GM21360 (cell line): ENCODE measurements at regions not wholly inside any gene's neighbourhood (a gene's known extent, or its start where the extent isn't known, plus 50 kb on each side); places are given as distances from the start of the nearest gene placed in this dataset.
"Not testable (repeated sequence)": the region's sequence is repeated elsewhere in the genome, so short reads cannot be mapped to it uniquely, and the experiment has no call there.

Experiments
- ATAC-seq: cut with Tn5 transposase; IDR thresholded peaks from one replicate; pipeline ENCODE4 v1.9.1; 2021; ENCODE audit warnings: mild to moderate bottlenecking, moderate library complexity; ENCODE audit not compliant: unreplicated experiment

GRCh38 chr14:58751788-58752187 is 114.0 kb downstream of the DACT1 start:
- ATAC-seq = no peak

DNA sequence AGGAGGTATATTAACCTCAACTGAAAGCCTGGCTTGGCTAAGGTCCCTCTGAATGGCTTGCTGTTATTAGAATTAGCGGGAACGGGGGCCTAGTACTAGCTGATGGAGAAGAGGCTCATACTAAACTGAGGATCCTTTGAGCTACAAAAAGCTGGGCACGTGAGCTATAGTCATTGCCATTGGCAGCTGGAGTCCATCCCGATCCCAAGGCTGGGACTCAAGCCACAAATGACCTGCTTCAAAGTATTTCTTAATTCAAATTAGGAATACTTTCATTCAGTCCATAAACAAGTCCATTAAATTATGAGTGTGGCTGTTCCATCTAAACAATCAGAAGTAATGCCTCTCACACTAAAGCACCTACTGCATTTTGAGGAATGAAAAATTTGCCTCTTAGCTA is 114.5 kb downstream of the DACT1 start:
- ATAC-seq = no peak

DNA sequence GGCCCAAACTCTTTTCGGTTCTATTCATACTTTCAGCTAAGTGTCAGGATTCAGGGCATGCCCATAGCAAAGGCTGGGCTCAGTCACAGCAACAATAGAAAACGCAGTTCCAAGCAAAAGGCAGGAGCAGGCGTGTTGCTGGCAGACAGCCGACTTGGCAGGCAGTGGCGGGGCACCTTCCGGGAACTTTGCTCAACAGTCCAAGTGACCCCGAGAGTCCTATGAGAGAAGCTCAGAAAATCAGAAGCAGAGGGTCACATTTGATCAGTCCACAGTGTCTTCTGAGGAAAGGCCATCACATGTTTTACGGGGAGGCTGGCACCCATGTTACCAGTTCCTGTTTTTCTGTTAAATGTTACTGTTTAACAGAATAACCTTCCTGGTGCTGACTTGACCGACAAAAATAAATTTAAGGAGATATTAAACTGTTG is 115.0 kb downstream of the DACT1 start:
- no peak for ATAC-seq

GRCh38 chr14:58755031-58755925 is 117.5 kb downstream of the DACT1 start:
- no peak for ATAC-seq

- no peak for ATAC-seq
Measured at GRCh38 chr14:58760121-58760520, 122.4 kb downstream of the DACT1 start.

GRCh38 chr14:58762629-58763028 is 124.9 kb downstream of the DACT1 start:
- no peak for ATAC-seq

GRCh38 chr14:58763210-58763609 is 125.4 kb downstream of the DACT1 start:
- no peak for ATAC-seq

DNA sequence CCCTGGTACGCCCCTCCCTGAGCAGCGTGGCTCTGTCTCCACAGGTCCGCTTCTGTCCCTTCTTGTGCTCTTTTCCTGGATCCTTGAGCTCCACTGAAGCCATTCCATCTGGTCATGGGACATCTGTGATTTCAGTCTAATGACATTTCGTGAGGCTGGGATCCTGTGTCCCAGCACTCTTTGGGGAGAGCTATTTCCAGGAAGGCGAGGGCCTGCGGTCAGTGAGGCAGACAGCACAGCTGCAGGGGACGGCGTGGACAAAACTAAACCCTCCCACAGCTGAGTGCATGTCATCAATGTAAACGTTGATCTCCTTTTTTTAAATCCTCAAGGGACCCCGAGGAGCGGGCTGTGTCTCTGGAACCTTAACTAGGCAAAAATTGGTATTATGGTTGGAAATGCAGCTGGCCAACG is 127.7 kb downstream of the DACT1 start:
- ATAC-seq = no peak

- no peak for ATAC-seq
Measured at GRCh38 chr14:58765843-58766242, 128.1 kb downstream of the DACT1 start.

GRCh38 chr14:58769011-58769643 is 131.4 kb downstream of the DACT1 start:
- no peak for ATAC-seq

- no peak for ATAC-seq
Measured at GRCh38 chr14:58769771-58770170, 132.0 kb downstream of the DACT1 start.

DNA sequence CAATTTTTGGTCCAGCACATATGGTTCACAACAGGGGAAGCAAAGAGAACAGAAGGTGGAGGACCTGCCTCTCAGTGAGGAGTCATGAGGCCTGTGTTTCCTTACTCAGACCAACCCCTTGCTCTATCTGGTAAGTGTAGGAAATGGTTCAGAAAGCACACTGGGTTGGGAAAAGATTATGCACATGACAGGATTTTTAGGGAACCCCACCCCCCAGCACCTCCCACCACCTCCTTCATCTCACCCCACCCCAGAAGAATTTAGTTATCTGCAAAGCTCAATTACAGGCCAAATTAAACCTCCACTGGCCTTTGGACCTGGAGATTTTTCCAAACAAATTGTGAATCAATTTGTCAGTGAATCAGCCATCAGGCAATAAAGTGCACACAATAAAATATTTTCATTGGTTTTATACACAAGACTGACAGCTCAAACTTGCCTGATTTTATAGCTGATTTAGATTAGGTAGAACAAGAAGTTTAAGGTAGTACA is 132.8 kb downstream of the DACT1 start:
- no peak for ATAC-seq

GRCh38 chr14:58771016-58771415 is 133.3 kb downstream of the DACT1 start:
- no peak for ATAC-seq

GRCh38 chr14:58772116-58772515 is 134.4 kb downstream of the DACT1 start:
- no peak for ATAC-seq

DNA sequence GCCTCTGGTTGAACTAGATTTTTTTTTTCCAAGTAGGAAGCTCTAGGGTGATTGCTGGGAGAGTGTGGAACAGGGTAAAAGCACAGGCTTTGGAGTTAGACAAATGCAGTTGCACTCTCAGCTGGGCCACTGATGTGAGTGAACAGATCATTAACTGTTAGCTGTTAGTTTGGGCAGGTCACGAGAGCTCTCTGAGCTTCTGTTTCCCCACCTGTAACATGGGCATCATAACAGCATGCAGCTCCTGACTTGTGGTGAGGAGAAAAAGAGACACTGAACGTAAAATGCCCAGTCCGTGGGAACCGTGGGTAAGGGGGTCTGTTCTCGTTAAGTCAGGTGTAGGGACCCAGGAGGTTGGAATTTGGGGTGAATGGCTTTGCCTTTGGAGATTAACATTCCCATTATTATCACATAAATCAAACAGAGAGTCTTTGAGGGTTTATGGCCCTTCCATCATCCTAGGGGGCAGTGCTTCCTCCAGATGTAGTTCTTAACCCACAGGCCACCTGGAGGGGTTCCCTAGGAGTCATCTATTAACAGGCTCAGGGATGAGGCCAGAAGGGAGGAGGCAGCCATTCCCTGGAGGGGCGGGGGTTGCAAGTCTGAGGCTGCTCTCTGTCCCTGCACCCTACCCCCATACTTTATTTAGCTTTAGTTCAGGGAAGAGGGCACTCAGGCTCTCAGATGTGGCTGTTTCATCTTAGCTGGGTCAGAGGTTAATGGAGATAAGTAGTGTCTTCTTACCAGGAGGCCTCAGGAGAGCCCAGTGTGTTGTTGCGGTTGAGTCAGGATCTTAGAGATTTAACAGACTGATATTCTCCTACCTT is 135.2 kb downstream of the DACT1 start:
- no peak for ATAC-seq

DNA sequence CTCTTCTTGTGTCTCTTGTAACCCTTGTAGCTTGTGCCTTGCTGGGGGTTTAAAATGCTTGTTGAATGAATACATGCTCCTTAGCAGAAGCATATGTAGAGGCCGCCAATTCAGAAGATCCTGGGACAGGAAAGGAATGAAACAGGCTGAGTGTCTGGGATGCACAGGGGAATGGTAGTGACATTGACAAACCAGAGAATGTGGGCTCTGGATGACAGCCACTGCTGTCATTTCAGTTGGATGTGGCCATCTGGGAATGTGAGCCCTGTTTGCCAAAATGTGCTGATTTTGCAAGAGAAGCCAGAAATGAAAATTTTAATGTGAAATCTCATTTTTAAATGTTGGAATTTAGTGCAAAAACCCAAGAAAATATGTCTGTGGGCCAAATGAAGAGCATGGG is 136.8 kb downstream of the DACT1 start:
- ATAC-seq = no peak

- not testable (repeated sequence) for ATAC-seq
Measured at GRCh38 chr14:58775130-58775529, 137.4 kb downstream of the DACT1 start.

DNA sequence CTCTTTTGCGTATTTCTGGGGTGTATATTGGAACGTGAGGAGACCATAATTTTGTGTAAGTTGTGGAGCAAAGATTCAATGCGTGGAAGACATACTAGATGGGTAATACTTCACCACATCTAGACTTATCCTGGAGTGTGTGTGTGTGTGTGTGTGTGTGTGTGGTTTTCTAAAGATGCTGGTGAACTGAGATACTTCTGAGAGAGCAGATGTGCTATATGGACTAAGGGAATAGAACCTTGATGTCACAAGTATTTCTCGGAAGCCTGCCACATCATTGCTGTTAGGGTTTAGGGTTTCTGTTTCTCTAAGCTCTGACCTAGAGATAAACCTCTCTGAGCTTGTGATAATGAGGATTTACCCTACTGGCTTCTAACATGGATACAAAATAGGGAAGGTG is 138.8 kb downstream of the DACT1 start:
- ATAC-seq = no peak

DNA sequence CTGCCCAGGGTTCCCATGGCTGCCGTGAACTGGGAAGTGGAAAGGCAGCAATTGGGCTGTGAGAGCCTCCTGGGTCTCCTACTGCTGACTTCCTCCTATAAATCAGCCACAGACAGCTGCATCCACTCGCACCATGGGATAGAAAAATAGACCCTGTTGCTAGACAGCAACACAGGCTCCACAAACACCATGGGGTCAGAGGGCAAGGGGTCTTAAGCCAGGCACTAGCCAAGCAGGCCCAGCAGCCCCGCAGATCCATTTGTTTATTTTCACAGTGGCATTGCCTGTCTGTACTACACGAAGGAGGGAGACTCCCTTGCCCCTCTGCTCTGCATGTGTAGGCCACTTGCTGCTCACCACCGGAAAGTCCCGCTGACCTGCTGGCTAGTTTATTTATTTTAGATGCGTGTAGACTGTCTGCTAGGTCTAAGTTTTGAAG is 139.8 kb downstream of the DACT1 start:
- ATAC-seq = no peak

DNA sequence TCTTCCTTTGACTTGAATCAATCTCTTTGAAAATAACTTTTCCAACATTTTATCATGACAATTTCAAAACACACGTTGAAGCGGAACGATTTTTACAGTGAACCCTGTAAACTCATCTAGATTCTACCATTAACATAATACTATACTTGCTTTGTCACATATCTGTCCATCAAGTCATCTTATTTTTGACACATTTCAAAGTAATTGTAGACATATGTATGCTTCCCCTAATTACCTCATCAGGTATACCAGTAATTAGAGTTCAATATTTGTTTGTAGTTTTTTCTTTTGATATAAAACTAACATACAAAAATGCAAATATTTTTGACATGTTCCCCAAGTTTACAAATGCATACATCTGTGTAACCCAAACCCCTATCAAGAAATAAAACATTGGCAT is 140.4 kb downstream of the DACT1 start:
- no peak for ATAC-seq

- ATAC-seq = no peak
Measured at GRCh38 chr14:58779376-58779775, 141.6 kb downstream of the DACT1 start.
